HPDE6-E6E7 (cell line): ENCODE measurements at regions not wholly inside any gene's neighbourhood (a gene's known extent, or its start where the extent isn't known, plus 50 kb on each side); places are given as distances from the start of the nearest gene placed in this dataset.
"Not testable (repeated sequence)": the region's sequence is repeated elsewhere in the genome, so short reads cannot be mapped to it uniquely, and the experiment has no call there.

ENCODE experiments used
- DNase-seq: peaks from one replicate; pipeline ENCODE4 v3.0.0; 2011; ENCODE audit warnings: missing footprints; ENCODE audit errors: extremely low spot score

DNA sequence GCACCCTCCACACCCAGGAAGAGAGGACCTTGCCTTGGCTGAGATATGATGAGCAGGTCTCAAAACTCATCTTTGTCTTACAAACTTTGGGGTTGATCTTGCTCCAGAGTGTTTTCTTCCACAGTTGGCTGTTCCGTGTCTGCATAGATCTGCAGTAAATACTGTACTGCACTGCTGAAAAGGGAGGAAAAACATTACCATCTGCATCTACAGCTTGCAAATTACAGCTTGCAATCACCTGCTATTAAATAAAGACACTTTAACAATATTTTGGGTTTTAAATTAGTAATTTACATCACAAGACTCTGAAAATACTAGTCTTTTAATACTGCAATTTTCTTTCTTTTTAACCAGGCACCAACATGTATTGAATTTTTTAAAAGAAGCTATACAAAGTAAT lies 499.5 kb downstream of the STIM2 start:
- no peak for DNase-seq

- DNase-seq = no peak
Measured at GRCh38 chr4:27360790-27361267, 500.2 kb downstream of the STIM2 start.

DNA sequence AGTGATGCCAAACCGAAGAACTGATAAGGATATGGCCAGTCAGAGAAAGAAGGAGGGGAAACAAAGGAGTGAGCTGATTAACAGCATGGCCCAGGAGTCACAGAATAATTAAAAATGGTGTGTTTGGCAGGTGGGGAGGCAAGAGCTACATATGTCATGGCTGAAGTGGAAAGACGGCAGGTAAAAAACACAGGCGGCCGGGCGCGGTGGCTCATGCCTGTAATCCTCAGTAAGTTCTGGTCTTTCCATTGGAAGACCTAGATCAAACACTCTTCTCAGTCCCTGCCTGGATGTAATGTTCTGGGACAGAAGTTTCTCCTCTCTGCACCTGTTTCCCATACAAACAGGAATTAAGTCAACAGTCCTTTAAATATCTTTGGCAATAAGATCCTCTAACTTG lies 503.9 kb downstream of the STIM2 start:
- no peak for DNase-seq

- DNase-seq = no peak
Measured at GRCh38 chr4:27366104-27366823, 505.6 kb downstream of the STIM2 start.

GRCh38 chr4:27368781-27369180 lies 508.1 kb downstream of the STIM2 start:
- no peak for DNase-seq

- DNase-seq = peak; percentile 5
Measured at GRCh38 chr4:27381815-27382214, 521.2 kb downstream of the STIM2 start.

DNA sequence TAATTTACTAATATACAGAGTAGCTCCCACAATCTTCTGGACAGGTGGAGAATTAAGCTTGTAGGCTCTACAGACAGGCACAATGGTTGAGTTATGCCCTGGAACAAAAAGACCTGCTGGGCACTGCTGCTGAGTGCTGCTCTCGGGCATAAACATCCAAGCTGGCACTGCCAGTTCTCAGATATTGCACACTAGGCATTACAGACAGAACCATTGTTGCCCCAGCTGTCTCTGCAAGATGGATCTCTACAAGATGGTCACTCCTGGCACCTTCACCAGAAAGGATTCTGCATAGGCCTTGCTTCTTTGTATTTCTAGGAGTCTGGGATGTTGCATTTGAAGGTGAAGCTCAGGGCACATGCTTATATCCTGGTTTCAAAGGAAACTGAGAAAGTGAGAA lies 527.1 kb downstream of the STIM2 start:
- no peak for DNase-seq

DNA sequence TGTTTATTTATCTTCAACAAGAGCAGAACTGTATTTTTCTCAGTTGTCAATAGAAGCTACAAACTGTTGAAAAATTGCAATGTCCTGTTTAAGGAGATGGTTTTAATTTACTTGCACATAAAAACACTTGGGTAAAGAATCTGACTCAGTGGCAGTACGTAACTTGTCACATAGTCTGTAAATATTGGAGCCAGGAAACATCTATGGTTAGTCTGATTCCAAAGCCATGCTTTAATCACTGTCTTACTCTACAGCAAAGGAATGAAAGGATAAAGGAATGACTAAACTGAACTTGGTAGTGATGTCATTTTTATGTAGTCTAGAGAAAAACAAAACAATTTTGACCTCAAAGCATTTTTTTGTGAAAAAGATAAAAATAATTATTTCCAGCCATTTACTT lies 537.2 kb downstream of the STIM2 start:
- DNase-seq = no peak

DNA sequence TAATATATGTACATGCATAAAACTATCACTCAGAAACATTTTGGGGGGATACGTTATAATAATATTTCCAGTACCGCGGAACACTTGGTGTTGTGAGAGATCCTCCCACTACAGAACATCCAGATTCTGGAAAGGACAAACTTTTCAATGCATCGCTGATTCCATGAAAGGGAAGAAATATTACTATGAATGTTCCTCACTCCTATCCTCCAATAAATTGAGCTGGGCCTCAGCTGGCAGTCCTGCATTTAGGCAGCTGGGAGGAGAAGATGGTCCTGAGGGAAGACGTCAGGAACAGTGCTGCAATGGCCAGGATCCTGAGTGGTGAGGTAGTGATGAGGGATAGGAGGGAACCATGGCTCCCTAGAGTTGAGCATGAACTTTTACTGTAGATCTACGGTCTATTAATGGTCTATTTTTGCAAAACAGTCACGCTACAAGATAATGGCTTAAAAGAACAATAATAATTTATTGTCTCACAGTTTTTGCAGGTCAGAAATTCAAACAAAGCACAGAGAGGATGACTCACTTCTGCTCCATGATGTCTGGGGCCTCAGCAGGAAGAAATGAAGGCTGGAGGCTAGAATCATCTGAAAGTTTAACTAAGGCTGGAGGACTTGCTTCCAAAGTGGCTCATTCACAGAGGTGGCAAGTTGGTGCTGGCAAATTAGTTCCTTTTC lies 538.1 kb downstream of the STIM2 start:
- no peak for DNase-seq

DNA sequence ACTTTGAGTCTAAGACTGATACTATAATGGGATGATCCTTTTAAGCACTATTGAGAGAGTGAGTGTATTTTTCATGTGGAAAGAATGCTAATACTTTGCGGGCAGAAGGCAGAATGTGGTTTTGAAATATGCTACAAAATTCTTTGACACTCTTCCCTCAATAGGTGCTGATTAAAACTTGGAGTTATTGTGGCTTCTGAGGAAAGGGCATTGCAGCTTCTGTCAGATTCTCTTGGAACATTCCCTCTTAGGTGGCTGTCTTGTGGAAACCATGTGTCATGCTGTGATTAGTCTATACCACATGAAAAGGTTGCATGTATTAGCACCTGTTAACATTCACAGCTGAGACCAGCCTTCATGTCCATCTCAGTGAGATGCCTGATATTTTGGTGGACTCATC lies 547.0 kb downstream of the STIM2 start:
- DNase-seq = no peak

DNA sequence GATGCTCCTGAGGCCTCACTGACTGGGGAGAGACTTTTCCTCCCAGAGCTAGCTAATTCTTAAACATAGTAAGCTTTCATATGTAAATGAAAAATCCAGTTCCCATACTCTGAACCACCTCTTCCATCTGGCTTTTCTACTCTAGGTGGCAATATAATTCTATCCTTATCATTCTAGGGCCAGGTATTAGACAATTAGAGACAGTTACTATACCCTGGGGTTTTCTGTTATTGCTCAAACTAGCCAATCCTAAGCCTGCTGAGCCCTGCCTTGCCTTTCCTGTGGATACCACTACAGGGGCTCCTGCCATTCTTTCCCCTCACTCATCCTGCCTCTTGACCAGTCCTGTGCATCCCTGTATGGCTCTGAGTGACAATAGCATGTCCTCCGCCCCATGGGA lies 552.0 kb downstream of the STIM2 start:
- DNase-seq = peak; percentile 29

DNA sequence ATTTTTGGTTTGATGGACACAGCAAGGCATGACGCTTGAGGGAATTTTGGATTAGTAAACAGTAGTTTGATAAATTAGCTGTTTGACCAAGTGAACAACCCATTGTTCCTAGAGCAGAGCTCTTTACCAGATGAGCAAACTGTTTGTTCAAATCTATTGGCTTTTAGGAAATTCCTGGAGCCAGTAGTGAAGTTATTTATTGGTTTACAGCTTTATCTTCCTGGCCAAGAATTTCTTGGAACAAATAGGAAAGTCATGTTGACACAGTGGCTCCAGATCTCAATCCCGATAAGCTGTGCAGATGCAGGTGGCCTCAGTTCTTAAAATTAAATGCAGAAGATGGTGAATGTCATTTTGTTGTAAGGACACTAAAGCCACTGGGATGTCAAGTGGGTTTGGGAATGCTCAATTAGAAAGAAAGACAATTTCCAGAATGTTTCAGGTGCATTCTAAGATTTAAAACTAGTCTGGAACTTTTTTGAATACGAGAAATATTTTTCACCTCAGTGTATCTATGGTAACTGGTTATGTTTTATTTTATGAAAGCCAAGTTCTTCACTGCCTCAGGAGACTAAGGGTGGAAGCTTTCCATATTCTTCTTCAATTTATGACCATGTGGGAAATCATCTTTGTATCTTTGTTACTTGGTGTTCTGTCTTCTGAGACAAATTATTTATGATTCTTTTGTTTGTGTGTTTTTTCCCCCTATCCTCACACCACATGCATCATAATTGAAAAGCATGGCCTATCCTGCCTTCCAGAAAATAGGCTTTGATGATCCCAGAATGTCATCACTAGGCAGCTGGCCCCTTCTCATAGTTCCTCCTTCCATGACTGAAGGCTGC lies 554.5 kb downstream of the STIM2 start:
- no peak for DNase-seq

- DNase-seq = no peak
Measured at GRCh38 chr4:27428661-27429060, 568.0 kb downstream of the STIM2 start.

DNA sequence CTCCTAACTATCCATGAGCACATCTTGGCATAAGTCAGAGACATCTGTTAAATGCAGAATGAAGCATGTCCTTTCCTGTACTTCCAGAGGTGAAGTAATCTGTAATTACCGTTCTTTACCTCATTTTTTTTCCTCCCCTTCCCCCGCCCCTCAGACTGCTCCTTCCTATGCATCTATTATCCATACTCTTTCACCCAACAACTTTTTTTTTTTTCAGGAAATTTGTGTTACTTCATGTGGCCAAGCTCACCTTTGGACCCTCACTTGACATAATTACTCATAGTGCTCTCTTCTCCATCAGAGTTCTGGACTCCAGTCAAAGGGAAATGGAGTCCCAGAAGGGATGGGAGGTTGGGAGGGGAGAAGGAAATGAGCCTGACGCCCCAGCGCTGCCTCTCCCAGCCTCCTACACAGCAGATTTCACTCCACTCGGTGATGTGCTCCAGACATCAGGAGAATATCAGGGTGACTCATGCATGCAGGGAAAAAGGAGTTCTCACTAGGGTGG lies 568.8 kb downstream of the STIM2 start:
- DNase-seq = no peak

- DNase-seq = no peak
Measured at GRCh38 chr4:27442146-27442545, 581.5 kb downstream of the STIM2 start.

DNA sequence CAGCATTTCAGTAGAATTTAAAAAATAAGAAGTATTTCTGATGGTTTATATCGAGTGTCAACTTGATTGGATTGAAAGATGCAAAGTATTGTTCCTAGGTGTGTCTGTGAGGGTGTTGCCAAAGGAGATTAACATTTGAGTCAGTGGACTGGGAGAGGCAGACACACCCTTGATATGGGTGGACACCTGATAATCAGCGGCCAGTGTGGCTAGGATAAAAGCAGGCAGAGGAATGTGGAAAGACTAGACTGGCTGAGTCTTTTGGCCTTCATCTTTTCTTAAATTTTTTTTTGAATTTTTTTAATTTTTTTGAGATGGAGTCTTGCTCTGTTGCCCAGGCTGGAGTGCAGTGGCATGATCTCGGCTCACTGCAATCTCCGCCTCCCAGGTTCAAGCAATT lies 582.0 kb downstream of the STIM2 start:
- not testable (repeated sequence) for DNase-seq

DNA sequence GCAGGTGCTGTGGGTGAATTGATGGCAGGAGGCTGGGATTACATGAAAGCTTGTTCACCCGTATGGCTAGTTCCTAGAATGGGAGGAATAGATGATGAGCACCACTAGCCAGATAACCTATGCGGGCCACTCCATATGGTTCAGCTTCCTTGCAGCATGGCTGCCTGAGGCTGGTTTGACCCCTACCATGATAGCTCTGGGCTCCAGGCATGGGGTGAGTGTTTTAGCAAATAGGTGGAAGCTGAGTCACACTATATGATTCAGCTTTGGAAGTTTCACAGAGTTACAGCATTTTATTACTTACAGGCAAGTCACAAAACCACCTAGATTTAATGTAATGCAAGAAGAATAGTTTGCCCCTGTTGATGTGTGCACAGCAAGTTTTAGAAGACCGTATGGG lies 603.2 kb downstream of the STIM2 start:
- peak; percentile 17 for DNase-seq

GRCh38 chr4:27467351-27467750 lies 606.7 kb downstream of the STIM2 start:
- DNase-seq = no peak

GRCh38 chr4:27472364-27472763 lies 611.7 kb downstream of the STIM2 start:
- DNase-seq = no peak

DNA sequence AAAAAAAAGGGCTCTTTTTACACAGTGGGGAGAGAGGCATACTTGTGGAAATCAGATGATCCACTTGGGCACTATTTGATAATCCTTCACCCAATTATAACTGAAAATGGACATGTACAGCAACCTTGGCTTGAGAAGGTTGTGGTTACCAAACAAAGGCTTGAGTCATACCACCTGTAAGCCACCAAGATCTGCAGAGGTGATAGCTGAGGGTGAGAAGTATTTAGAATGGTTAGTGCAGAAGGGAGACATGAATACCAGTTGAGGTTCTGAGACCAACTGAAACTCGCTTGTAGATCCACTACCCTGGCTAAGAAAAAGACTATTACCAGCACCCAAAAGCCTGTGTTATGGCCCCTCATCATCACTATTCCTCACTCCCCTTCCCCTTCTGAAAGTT lies 614.0 kb downstream of the STIM2 start:
- DNase-seq = no peak

DNA sequence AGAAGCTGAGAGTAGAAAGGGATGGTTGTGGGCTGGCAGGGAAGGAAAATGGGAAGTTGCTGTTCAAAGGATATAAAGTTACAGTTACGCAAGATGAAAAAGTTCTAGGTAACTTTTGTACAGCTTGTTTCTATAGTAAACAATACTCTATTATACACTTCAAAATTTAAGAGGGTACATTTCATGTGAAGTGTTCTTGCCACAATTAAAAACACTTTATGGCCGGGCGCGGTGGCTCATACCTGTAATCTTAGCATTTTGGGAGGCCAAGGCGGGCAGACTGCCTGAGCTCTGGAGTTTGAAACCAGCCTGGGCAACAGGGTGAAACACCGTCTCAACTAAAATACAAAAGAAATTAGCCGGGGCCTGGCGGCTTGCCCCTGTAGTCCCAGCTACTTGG lies 623.6 kb downstream of the STIM2 start:
- no peak for DNase-seq

- DNase-seq = no peak
Measured at GRCh38 chr4:27490315-27490714, 629.7 kb downstream of the STIM2 start.
